Suppressor macrophage (primary cell): ENCODE measurements at regions not wholly inside any gene's neighbourhood (a gene's known extent, or its start where the extent isn't known, plus 50 kb on each side); places are given as distances from the start of the nearest gene placed in this dataset.

Experiments
- DNase-seq, 4 experiments: peaks; one replicate each; pipeline ENCODE4 v3.0.0-alpha.2; 2020 to 2022

- DNase-seq = no peak
Observed at GRCh38 chrX:9148615-9149399, 114.9 kb upstream of the FAM9B start.

DNA sequence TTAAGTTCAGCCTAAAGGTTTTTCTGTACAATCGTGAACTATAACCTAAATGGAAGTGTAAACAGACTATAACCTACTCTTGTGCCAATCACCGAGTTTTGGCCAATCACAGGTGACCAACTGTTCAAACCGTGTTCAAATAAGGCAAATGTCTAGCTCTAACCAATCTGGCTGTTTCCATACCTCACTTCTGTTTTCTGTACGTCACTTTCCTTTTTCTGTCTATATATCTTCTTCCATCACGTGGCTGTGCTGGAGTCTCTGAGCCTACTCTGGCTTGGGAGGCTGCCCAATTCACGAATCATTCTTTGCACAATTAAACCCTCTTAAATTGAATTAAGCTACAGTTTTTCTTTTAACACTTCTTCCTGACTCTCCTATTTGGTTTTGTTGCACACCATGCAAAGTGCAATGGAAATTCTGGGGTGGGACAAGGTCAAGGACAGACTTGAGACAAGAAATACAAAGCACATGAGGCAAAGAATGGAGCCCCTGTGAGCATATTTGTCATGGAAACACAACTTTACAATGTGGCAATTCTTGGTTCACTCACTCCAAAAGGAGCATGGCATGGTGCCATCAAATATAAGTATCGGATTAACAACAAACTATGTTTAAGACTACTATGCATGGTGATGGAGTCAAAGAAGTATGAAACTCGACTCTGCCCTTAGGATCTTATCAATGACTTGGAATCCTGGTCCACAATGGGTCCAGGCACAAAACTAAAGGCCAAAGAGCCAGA is 115.7 kb upstream of the FAM9B start:
- no peak for DNase-seq

GRCh38 chrX:9151772-9152307 is 117.9 kb upstream of the FAM9B start:
- DNase-seq = no peak

- DNase-seq = no peak
Observed at GRCh38 chrX:9153300-9153699, 119.4 kb upstream of the FAM9B start.

- DNase-seq = no peak
Observed at GRCh38 chrX:9158611-9159010, 124.7 kb upstream of the FAM9B start.

DNA sequence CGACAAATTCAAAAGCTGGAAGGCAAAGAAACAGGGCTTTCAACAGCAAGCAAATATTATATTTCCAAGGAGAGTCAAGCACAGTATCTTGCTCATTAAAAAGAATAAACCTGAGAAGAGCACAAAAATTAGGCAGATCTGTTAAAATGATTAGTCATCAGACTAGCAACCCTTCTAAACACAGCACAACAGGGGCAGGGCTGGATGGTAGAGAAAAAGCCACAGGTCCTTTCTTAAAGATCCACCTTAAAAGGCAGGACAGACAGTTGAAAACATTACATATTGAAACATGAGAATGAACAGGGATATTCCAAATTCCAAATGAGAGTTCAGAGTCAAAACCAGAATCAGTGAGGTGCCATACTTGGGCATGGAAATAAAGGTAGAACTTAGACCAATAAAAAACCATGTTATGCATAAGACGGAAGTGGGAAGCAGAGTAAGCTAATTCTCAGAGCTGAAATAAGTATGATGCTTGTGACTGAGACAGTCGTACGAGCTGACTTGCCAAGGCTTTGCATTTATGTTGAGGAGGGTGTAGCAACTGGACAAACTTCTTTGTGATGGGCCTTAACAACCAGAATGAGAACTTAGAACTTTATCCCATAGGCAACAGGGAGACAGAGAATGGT is 126.9 kb upstream of the FAM9B start:
- DNase-seq = no peak

DNA sequence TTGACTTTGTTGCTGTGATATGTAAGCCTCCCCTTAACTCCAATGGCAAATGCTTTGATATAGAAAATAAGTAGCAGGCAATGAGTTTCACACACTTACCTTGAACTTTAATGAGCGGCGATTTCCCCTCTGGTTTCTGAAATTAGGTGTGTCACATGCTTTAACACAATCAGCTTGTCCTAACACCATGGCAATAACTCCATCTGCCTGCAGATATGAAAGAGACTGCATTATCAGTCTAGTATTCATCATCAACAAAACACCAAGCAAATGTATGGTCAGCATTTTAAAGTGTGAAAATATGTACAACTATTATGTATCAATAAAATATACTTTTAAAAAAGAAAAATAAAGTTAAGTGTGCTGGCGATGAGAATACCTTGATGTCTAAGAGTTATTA is 128.8 kb upstream of the FAM9B start:
- no peak for DNase-seq

DNA sequence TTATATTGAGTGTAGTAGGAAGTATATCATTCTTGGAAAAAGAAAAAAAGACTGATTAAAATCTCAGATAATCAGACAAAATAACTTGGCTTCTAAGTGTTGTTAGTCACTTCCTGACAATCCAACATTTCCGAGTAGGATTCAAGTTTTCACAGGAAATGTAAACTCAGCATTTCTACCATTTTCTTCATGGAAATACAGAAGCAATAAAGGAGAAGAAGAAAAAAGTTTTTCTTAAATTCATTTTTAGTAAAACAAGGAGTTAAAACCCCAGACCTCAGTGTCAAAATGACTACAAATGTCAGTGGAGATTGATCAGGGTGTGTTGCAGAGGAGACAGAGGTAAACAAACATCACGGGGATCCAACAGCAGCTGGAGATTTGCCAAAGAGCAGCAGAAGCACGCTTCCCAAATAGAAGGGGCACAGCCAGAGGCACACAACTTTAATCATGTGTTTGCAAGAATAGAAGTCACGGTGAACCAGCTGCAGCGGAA is 129.3 kb upstream of the FAM9B start:
- no peak for DNase-seq

- no peak for DNase-seq
Observed at GRCh38 chrX:9164086-9164485, 130.2 kb upstream of the FAM9B start.

- no peak for DNase-seq
Observed at GRCh38 chrX:9164533-9165426, 130.9 kb upstream of the FAM9B start.

GRCh38 chrX:9166584-9166944 is 132.6 kb upstream of the FAM9B start:
- no peak for DNase-seq

DNA sequence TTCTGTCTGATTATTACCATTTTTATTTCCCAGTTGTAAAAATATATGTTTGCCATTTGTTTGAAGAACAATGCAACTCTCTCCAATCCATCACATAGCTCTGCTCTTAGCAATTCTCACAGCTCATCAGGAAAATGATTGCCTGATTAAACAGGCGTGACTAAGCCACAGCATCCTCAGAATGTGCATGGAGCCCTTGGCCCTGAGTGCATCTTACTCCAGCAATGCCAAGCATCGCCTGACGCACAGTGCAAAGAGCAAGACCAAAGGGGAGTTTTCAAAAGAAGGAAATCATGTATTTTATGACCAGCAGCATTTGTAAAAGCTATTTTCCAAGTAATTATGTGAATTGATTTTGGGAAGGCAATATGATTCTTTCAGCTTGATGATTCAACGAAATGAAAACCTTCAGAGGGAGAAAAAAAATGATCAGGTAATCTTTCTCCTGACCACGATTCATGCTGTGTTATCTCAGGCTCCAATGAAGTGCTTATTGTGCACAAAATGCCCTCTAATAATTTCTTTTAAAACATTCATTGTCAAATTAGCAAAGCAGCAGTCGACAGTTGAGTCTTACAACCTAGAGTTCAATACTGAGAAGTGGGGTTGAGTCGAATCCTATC is 138.0 kb upstream of the FAM9B start:
- no peak for DNase-seq

DNA sequence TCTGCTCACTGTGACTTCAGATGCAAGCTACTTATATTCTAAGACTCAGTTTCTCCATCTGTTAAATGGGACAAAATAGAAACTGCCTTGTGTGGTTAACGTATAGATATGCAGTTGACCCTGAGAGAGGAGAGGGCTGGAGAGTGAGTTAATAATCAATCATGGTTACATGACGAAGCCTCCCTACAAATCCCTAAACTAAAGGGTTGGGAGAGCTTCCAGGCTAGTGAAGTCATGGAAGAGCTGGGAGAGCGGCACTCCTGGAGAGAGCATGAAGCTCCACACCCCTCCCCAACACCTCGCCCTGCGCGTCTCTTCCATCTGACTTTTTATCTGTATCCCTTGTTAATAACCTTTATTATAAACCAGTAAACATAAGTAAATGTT is 138.5 kb upstream of the FAM9B start:
- no peak for DNase-seq

GRCh38 chrX:9180623-9181022 is 146.7 kb upstream of the FAM9B start:
- no peak for DNase-seq

DNA sequence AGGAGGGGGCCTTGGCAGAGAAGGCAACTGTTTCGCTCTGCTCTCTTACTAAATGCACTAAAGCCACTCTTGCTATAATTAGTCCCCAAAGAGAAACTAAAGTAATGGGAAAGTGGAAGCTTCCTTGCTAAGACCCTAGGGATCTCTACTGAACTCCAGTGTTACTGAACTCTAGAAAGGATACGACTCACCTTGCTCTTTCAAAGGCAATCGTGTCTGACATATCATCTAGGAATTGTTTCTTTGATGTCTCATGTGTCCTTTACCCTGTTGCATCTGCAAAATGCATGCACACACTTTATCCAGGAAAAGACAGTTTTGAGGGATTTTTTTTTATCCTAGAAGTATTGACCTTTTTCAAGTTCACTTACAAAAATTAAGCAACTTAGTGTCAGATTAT is 148.1 kb upstream of the FAM9B start:
- no peak for DNase-seq

- DNase-seq = no peak
Observed at GRCh38 chrX:9183481-9183880, 149.6 kb upstream of the FAM9B start.

- DNase-seq = no peak
Observed at GRCh38 chrX:9184211-9184610, 150.3 kb upstream of the FAM9B start.

GRCh38 chrX:9188117-9188516 is 154.2 kb upstream of the FAM9B start:
- no peak for DNase-seq

GRCh38 chrX:9189286-9189685 is 155.4 kb upstream of the FAM9B start:
- no peak for DNase-seq

GRCh38 chrX:9191392-9191791 is 157.5 kb upstream of the FAM9B start:
- DNase-seq = no peak

DNA sequence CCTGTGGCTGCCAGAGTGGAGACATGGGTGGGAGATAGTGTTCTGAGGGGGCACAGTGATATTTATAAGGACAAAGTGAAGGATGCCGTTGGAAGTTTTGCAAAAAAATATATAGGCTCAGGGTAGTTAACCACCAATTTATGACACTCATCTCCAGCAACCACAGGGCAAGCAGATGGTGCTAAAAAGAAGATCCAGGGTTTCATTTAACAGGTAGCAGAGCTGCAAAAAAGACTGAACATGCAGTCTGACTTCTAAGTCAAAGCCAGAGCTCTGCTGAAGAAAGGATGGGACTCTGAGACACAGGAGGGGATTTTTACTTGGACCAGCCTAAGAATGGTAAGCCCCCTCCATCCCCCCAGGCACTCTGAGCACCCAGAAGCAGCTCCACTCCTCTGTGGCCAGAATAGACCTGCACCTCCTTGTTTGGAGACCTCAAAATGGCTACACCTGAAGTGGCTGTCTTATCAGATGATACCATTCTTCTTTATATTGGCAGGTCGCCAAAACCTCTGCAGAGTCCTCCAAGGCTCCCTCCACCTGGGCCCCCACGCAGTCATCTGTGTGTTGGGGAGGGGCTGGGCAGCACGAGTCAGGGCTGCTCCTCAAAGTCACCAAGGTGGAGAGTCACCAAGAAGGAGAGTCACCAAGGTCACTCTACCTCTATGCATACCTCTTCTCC is 161.4 kb upstream of the FAM9B start:
- no peak for DNase-seq
